A673 (cell line): ENCODE measurements at regions not wholly inside any gene's neighbourhood (a gene's known extent, or its start where the extent isn't known, plus 50 kb on each side); places are given as distances from the start of the nearest gene placed in this dataset.

Experiments used
- BruUV-seq: library from RNA; stranded (reverse); fragments of 400-500 nt; replicated peaks from 2 replicates; lab custom pipeline; 2021; lab: Mats Ljungman, UMichigan
- CTCF ChIA-PET: fragments of 300-600 bp; sonication (Branson Sonifier 250); formaldehyde crosslinking; loops from one replicate; lab custom pipeline; 2022; ENCODE audit warnings: antibody characterized with exemption; lab: Charles Lee
- POLR2A ChIA-PET: fragments of 300-600 bp; sonication (Branson Sonifier 250); formaldehyde crosslinking; loops from one replicate; lab custom pipeline; 2022; ENCODE audit warnings: antibody characterized with exemption; ENCODE audit not compliant: low non-redundant PET; lab: Charles Lee
- DNase-seq: peaks from one replicate; pipeline ENCODE4 v3.0.0-alpha.2; 2015; ENCODE audit warnings: low spot score
- H3K27ac ChIP-seq: fragments of 200-600 bp; sonication (generic); 2 replicates; pipeline ENCODE4 v1.5.1; 2016; ENCODE audit warnings: mixed run types, low read depth, mild to moderate bottlenecking, mixed read lengths, antibody characterized with exemption, low read length; ENCODE audit not compliant: poor library complexity, severe bottlenecking
- H3K27me3 ChIP-seq: fragments of 200-600 bp; sonication (generic); replicated peaks from 2 replicates; pipeline ENCODE4 v1.6.1; 2017; ENCODE audit warnings: mixed run types, low read depth, mild to moderate bottlenecking, mixed read lengths, antibody characterized with exemption, low read length; ENCODE audit not compliant: insufficient read depth, poor library complexity
- H3K36me3 ChIP-seq: fragments of 200-600 bp; sonication (generic); 2 replicates; pipeline ENCODE4 v1.6.1; 2016; ENCODE audit warnings: mixed run types, mild to moderate bottlenecking, mixed read lengths, antibody characterized with exemption, low read length; ENCODE audit not compliant: insufficient read depth, poor library complexity, severe bottlenecking
- H3K4me1 ChIP-seq: fragments of 200-600 bp; sonication (generic); 2 replicates; pipeline ENCODE4 v1.6.1; 2017; ENCODE audit warnings: mixed run types, mild to moderate bottlenecking, mixed read lengths, antibody characterized with exemption, low read length; ENCODE audit not compliant: insufficient read depth, poor library complexity, severe bottlenecking
- H3K4me3 ChIP-seq: fragments of 200-600 bp; sonication (generic); 2 replicates; pipeline ENCODE4 v1.5.1; 2016; ENCODE audit warnings: low read depth, mixed run types, mild to moderate bottlenecking, mixed read lengths, low read length; ENCODE audit not compliant: poor library complexity, severe bottlenecking
- H3K9me3 ChIP-seq: fragments of 200-600 bp; sonication (generic); 2 replicates; pipeline ENCODE4 v1.6.1; 2016; ENCODE audit warnings: mixed run types, low read depth, mild to moderate bottlenecking, mixed read lengths, antibody characterized with exemption, low read length; ENCODE audit not compliant: poor library complexity, severe bottlenecking
- CTCF ChIP-seq: fragments of 300-800, 200-600 bp; sonication (generic); conservative IDR thresholded peaks from 2 replicates; pipeline ENCODE4 v1.5.1; 2017; ENCODE audit warnings: low read depth, mild to moderate bottlenecking, antibody characterized with exemption, low read length, moderate library complexity, mixed read lengths
- EZH2 ChIP-seq: fragments of 200-600 bp; sonication (generic); IDR thresholded peaks from 2 replicates; pipeline ENCODE4 v1.6.1; 2017; ENCODE audit warnings: borderline replicate concordance, low read depth, mild to moderate bottlenecking, mixed read lengths, antibody characterized with exemption, low read length; ENCODE audit not compliant: poor library complexity, severe bottlenecking
- intact Hi-C: fragments of 100-400 bp; cut with micrococcal nuclease; formaldehyde crosslinking; loops from one replicate; pipeline ENCODE4 v1.10.0; 2022; ENCODE audit not compliant: unreplicated experiment

DNA sequence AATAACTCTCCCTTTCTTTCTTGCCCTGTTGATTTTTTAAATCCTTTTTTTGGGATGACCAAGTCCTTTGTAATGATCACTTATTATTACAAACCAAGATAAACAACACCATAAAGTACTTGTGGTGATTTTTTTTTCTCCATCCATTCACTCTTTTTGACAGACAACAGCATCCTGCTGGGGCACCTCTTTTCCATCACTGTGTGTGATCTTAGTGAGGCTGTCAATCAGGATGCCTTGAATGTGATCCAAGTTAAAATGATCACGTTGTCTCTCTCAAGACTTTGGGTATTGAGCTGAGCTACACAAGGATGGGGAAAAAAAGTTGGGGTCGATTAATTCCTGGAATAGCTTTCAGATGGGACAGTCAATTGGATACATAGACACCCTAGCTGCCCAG, 73.6 kb upstream of the PPP2R2B start:
- intact Hi-C loops, result no loop called here
- DNase-seq, result no peak
- Histone ChIP-seq H3K27me3 (peaks cover 50% of the 10 kb centered on the region), H3K4me1 (no peaks in the 10 kb centered on the region), H3K27ac (no peak overlapping the region), H3K9me3 (no peaks in the 10 kb centered on the region), H3K4me3 (no peak overlapping the region), H3K36me3 (no peaks in the 10 kb centered on the region)
- ChIA-PET POLR2A (no interaction called here), CTCF (no interaction called here)
- TF ChIP-seq EZH2 (no peak), CTCF (no peak)
- BruUV-seq, result no TSS peak

DNA sequence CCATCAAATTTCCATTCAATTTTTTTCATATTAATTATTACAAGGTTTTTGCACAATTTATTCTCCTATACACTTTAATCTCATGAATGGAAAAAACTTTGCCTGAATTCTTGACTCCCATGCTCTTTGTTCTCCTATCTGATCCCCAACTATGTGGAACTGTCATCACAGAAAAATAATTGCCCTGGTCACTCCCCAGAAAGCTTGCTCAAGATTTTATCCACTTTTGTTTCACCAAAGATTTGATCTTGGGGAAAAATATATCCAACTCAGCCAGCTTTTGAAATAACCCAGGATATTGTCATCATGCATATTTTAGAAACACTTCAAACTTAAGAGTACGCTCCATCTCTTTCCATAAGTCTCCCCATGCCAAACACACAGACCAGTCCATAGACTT, 77.7 kb upstream of the PPP2R2B start:
- TF ChIP-seq CTCF (no peak), EZH2 (no peak)
- ChIA-PET CTCF (no interaction called here), POLR2A (no interaction called here)

GRCh38 chr5:146959360-146959759, 80.8 kb upstream of the PPP2R2B start:
- TF ChIP-seq EZH2, result no peak
- no peak for TF ChIP-seq CTCF
- Histone ChIP-seq H3K36me3 (no peaks in the 10 kb centered on the region), H3K9me3 (no peaks in the 10 kb centered on the region), H3K4me3 (no peak overlapping the region), H3K27me3 (peaks cover 24% of the 10 kb centered on the region), H3K4me1 (peaks cover 4% of the 10 kb centered on the region), H3K27ac (no peak overlapping the region)
- DNase-seq, result no peak
- POLR2A ChIA-PET, result no interaction called here
- CTCF ChIA-PET, result no interaction called here
- intact Hi-C loops, result no loop called here
- BruUV-seq, result no TSS peak

More for the DNA sequence above, 77.7 kb upstream of the PPP2R2B start:
- BruUV-seq, result no TSS peak
- Histone ChIP-seq H3K36me3 (no peaks in the 10 kb centered on the region), H3K27ac (no peak overlapping the region), H3K27me3 (peaks cover 53% of the 10 kb centered on the region), H3K9me3 (no peaks in the 10 kb centered on the region), H3K4me3 (no peak overlapping the region), H3K4me1 (no peaks in the 10 kb centered on the region)
- DNase-seq, result no peak
- intact Hi-C loops, result no loop called here
